WTC11 (cell line): ENCODE measurements at regions not wholly inside any gene's neighbourhood (a gene's known extent, or its start where the extent isn't known, plus 50 kb on each side); places are given as distances from the start of the nearest gene placed in this dataset.
"Not testable (repeated sequence)": the region's sequence is repeated elsewhere in the genome, so short reads cannot be mapped to it uniquely, and the experiment has no call there.

Source experiments
- ATAC-seq: fragments of 200-7000 bp; cut with Tn5 transposase; 2 replicates; pipeline ENCODE4 v1.10.0; 2021; ENCODE audit warnings: mild to moderate bottlenecking, moderate library complexity
- CTCF ChIA-PET: fragments of 300-600 bp; sonication (Branson Sonifier 250); formaldehyde crosslinking; loops from one replicate; lab custom pipeline; 2021; ENCODE audit warnings: antibody characterized with exemption; lab: Charles Lee
- POLR2A ChIA-PET: fragments of 350-600 bp; sonication (Branson Sonifier 250); formaldehyde crosslinking; loops from one replicate; lab custom pipeline; 2021; ENCODE audit warnings: antibody characterized with exemption; lab: Charles Lee
- DNase-seq: peaks from one replicate; pipeline ENCODE4 v3.0.0; 2021; ENCODE audit warnings: low spot score
- H3K27ac Mint-ChIP-seq: 2 replicates; pipeline ENCODE4 v1.8.0; 2021; ENCODE audit warnings: mixed read lengths
- H3K27me3 Mint-ChIP-seq: 2 replicates; pipeline ENCODE4 v1.8.0; 2021; ENCODE audit warnings: low read depth, mild to moderate bottlenecking, moderate library complexity, mixed read lengths
- H3K36me3 Mint-ChIP-seq: 2 replicates; pipeline ENCODE4 v1.8.0; 2021; ENCODE audit warnings: mixed read lengths
- H3K4me1 Mint-ChIP-seq: 2 replicates; pipeline ENCODE4 v1.8.0; 2022; ENCODE audit warnings: mixed read lengths
- H3K4me3 Mint-ChIP-seq: 2 replicates; pipeline ENCODE4 v1.8.0; 2021; ENCODE audit warnings: mild to moderate bottlenecking, moderate library complexity, mixed read lengths
- H3K9me3 Mint-ChIP-seq: 2 replicates; pipeline ENCODE4 v1.8.0; 2021; ENCODE audit warnings: mixed read lengths
- GABPB1 ChIP-seq: sonication (generic); formaldehyde crosslinking; IDR thresholded peaks from 2 replicates; pipeline ENCODE4 v1.8.1; 2023; ENCODE audit warnings: mild to moderate bottlenecking, missing genetic modification reagents

DNA sequence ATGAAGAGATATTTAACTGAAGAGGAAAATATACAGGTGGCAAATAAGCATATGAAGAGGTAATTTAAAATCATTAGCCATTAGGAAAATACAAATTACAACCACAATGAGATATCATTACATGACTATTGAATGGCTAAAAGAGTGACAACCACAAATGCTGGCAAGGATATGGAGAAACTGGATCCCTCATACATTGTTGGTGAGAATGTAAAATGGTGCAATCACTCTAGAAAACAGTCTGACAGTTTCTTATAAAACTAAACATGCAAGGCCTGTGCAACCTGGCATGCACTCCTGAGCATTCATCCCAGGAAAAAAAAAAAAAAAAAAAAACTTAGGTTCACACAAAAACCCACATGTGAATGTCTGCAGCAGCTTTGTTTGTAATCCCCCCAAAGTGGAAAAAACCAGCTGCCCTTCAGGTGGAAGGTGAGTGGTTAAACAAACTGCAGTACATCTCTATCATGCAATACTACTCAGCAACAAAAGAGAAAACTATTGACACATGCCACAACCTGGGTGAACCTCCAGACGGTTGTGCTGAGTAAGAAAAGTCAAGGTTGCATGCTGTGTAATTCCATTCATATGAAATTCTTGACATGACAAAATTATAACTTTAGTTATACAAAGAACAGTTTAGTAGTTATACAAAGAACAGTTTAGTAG lies 189.2 kb upstream of the IRF2BP2 start:
- H3K4me3 Mint-ChIP-seq, H3K27me3 Mint-ChIP-seq, ATAC-seq, H3K27ac Mint-ChIP-seq, POLR2A ChIA-PET, CTCF ChIA-PET, H3K36me3 Mint-ChIP-seq, DNase-seq, H3K9me3 Mint-ChIP-seq, H3K4me1 Mint-ChIP-seq: not testable (repeated sequence)
- TF ChIP-seq GABPB1 (CRISPR knock-in tag), result peak; percentile 38; the same call in 1 of the 2 replicates

DNA sequence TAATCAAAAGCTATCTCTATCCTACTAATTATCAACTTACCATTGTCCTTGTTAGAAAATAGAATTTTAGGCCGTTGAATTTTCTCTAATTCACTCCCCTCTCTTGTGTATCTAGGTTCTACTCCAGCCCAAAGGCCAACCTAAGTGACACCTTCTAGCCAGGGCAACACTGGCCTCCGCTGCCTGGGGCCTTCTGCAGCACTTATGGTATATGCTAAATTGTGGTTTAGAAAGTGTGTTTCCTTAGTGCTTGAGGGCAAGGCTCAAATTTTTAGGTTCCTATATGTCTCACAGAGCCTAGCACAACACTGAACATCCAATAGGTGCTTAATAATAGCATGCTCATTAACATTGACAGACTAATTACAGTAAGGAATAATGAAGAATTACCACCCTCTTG lies 187.2 kb upstream of the IRF2BP2 start:
- CTCF ChIA-PET, DNase-seq, H3K4me1 Mint-ChIP-seq, H3K27me3 Mint-ChIP-seq, H3K27ac Mint-ChIP-seq, H3K9me3 Mint-ChIP-seq, H3K36me3 Mint-ChIP-seq, POLR2A ChIA-PET, H3K4me3 Mint-ChIP-seq, ATAC-seq: not testable (repeated sequence)

DNA sequence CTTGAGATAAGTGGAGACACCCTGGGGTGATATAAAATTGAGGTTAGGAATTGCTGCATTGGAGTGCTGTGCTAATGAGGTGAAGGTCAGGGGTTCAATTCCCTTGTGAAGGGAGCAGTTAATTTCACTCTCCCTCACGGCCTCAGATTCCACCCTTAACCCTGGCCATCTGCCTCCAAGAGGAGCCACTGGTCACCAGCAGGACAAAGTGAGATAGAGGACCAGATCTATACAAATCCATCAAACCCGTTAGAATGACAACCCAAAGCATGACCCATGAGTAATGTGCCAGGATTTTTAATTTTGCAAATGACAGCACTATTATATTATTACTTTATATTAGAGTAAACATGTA lies 186.4 kb upstream of the IRF2BP2 start:
- H3K9me3 Mint-ChIP-seq, H3K27ac Mint-ChIP-seq, CTCF ChIA-PET, H3K27me3 Mint-ChIP-seq, H3K4me3 Mint-ChIP-seq, H3K36me3 Mint-ChIP-seq, H3K4me1 Mint-ChIP-seq, ATAC-seq, DNase-seq, POLR2A ChIA-PET: not testable (repeated sequence)

DNA sequence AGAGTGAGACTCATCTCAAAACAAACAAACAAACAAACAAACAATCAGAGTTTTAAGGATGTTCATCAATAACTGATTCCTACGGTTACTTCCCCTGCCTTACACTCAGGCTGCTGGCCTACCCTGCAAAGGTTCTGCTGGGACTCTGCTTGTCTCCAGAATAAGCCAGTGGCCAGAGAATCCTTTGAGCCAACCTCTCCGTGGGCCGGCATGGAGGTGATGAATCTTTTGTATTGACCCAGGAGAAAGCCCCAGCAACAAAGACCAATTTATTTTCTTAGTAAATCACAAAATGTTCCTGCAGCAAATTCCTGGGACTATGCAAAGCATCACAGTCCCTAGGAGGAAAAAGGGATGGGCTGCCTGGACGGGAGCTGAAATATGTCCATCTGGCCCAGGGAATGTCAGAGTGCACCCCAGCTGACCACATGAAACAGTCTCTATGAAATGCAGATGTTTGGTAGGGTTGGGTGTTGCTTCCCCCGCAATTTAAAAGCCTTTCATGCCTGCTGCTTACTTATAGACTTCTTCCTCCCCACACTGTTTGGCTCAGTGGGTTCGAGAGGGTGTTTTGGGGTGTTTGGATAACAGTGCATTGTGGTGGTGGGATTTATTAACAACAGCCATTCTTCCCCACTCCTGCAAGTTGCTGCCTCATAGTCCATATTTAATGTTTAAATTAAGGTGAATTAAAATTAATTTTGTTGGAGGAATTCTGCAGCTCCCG lies 185.9 kb upstream of the IRF2BP2 start:
- H3K36me3 Mint-ChIP-seq, H3K27me3 Mint-ChIP-seq, POLR2A ChIA-PET, H3K27ac Mint-ChIP-seq, ATAC-seq, H3K4me1 Mint-ChIP-seq, CTCF ChIA-PET, H3K9me3 Mint-ChIP-seq, H3K4me3 Mint-ChIP-seq, DNase-seq: not testable (repeated sequence)

DNA sequence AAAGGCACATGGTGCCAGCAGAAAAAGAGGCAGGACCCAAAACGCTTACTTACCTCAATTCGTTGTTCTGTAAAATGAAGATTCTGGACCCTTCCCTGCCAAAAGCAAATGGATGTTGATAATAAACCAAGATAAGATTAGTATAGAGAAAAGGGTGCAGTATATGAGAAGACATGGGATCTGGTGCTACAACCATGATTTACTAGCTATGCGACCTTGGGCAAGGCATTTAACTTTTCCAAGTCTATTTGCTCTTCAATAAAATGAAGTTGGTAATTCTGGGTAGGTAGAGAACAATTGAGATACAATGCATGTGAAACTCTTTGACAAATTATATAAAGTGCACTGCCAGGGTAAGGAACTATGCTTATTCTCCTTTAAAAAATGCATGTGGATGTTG lies 185.0 kb upstream of the IRF2BP2 start:
- POLR2A ChIA-PET, DNase-seq, H3K9me3 Mint-ChIP-seq, ATAC-seq, H3K4me3 Mint-ChIP-seq, H3K36me3 Mint-ChIP-seq, H3K27me3 Mint-ChIP-seq, H3K4me1 Mint-ChIP-seq, CTCF ChIA-PET, H3K27ac Mint-ChIP-seq: not testable (repeated sequence)

DNA sequence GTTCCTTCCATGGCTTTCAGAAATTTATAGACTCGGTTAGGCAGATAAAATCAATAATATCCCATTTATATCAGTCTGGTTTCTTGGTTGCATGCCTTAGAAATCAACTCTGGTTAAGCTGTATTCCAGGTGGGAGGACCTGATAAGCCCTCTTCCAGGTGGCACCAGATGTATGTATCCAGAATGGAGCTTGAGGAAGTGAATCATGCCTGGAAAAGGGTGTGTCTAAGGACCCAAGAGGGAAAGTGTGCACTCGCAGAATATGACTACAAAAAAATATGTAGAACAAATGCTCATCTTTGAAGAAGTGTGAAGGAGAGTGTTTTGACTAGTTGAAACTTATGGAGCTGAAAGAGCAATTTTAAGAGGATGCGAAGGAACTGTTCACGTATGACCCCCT lies 184.5 kb upstream of the IRF2BP2 start:
- POLR2A ChIA-PET, CTCF ChIA-PET, DNase-seq, H3K4me3 Mint-ChIP-seq, H3K27ac Mint-ChIP-seq, H3K9me3 Mint-ChIP-seq, H3K27me3 Mint-ChIP-seq, H3K36me3 Mint-ChIP-seq, H3K4me1 Mint-ChIP-seq, ATAC-seq: not testable (repeated sequence)

DNA sequence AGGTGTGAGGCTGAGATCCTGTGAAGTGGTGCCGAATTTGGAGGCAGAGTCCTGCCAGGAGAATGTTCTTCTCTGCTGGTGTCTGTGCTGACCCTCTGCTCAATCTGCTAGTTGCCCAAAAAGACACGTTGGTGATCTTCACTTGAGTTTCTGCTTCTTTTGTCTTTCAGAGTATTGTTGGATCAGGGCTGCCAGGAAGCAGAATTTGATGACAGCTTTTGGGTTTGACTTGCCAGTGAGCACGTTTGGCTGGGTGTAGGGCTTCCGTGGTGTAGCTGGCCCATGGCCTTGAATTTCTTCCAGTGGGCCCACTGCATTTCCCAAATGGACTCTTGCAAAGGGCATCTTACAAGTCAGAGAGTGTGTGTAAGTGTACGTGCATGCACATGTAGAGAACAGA lies 183.9 kb upstream of the IRF2BP2 start:
- CTCF ChIA-PET, H3K27me3 Mint-ChIP-seq, DNase-seq, ATAC-seq, H3K36me3 Mint-ChIP-seq, H3K27ac Mint-ChIP-seq, H3K4me1 Mint-ChIP-seq, H3K9me3 Mint-ChIP-seq, H3K4me3 Mint-ChIP-seq, POLR2A ChIA-PET: not testable (repeated sequence)

DNA sequence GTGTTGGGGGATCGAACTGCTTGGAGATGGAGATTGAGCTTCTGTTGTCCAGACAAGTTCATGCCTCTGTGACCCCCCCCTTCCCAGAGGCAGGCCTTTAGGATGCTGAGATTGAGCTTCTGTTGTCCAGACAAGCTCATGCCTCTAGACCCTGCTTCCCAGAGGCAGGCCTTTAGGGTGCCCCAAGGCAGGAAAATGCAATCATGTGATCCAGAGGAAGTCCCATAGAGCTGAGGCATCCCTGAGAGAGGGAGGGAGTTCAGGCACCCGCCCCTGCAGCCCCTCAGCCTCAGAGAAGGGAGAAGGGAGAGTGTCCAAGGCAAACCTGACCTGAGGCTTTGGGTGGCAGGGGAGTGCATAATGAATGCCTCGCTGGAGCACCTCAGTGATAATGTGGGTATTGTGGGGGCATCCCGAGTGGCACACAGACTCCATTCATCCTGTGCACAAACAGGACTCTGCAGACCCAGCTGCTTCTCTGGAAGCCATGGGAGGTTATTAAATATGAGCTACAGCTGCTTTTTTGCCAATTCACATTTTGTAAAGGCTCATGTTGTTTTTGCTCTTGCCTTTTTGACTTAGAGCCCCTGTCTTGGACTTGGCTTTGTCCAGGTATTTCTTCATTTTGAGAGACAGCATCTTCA lies 182.4 kb upstream of the IRF2BP2 start:
- H3K9me3 Mint-ChIP-seq, H3K4me3 Mint-ChIP-seq, H3K4me1 Mint-ChIP-seq, POLR2A ChIA-PET, H3K36me3 Mint-ChIP-seq, H3K27me3 Mint-ChIP-seq, DNase-seq, CTCF ChIA-PET, H3K27ac Mint-ChIP-seq: not testable (repeated sequence)
- ATAC-seq, result peak; percentile 20; the same call in 1 of the 2 replicates

DNA sequence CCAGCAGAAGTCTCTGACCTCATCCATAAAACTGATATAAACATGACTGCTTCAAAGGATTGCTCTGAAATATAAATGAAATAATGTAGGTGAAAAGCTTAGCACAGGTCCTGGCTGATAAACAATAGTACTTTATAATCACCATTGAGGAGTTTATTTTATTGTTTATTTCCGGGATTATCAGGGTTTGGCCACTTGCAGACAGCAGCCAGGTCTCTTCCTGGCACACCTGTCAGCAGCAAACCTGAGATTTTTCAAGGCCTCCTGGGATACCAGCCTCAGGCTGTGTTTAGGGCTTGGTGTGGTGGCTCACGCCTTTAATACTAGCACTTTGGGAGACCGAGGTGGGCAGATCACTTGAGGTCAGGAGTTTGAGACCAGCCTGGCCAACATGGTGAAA lies 181.6 kb upstream of the IRF2BP2 start:
- CTCF ChIA-PET, H3K36me3 Mint-ChIP-seq, H3K4me3 Mint-ChIP-seq, H3K4me1 Mint-ChIP-seq, H3K9me3 Mint-ChIP-seq, H3K27me3 Mint-ChIP-seq, POLR2A ChIA-PET, DNase-seq, H3K27ac Mint-ChIP-seq, ATAC-seq: not testable (repeated sequence)

DNA sequence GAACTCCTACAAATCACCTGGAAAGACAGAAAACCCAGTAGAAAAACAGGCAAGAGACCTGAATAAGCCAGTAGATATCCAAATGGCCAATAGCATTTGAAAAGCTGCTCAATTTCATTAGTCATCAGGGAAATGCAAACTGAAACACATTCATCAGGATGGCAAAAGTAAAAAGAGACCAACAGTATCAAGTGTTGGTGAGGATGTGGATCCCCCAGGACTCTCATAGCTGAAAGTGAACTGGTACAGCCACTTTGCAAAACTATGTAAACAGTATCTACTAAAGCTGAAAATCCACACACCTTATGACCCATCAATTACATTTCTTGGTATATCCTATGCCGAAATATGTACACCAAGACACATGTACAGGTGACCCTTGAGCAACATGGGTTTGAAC lies 180.4 kb upstream of the IRF2BP2 start:
- ATAC-seq, H3K36me3 Mint-ChIP-seq, H3K9me3 Mint-ChIP-seq, H3K4me1 Mint-ChIP-seq, POLR2A ChIA-PET, H3K27me3 Mint-ChIP-seq, CTCF ChIA-PET, H3K27ac Mint-ChIP-seq, H3K4me3 Mint-ChIP-seq, DNase-seq: not testable (repeated sequence)

DNA sequence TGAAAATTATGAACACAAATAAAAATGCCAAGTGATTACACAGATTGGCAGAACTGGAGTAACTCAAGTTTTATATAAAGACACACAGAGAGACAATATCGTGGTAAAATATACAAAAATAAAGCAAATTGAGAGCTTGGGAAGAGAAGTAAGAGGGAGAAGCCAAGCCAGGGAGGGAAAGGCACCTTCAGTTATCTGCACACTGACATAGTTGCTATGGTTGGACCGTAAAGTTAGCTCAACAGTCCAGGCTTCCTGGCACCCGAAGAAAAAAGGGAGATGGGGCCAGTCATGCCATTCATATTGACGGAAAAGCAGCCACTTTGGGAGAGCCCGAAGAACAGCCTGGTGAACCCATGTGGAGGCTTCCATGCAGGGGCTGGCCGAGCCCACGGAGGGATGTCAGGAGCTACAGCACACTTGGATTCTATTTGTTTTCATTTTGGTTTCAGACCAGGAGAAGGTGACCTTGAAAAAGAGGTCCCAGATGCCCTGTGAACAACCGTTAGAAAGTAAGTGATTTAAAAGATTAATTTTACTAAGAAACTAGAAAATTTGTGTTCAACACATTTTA lies 177.1 kb upstream of the IRF2BP2 start:
- POLR2A ChIA-PET, result not testable (repeated sequence)
- peaks cover 10% of the 10 kb centered on the region for H3K4me1 Mint-ChIP-seq

DNA sequence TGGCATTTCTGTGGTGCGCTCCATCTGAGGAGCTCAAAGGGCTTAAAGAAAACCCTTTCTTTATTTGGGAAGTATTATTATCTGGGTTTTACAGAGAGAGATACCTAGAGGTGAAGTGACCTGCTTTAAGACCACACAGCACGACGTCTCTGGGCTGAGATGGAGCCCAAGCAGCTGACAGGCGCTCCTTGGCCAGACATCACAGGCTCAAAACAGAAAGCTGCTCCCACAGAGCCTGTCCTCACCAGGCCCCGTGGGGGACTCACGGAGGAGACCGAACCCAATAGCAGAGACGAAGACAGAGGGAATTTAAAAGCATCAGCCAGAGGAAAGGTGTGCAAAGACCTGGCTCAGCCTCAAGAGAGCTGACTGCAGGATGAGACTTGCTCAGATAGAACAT lies 175.9 kb upstream of the IRF2BP2 start:
- H3K36me3 Mint-ChIP-seq, DNase-seq, ATAC-seq, H3K27ac Mint-ChIP-seq, H3K27me3 Mint-ChIP-seq, H3K9me3 Mint-ChIP-seq, CTCF ChIA-PET, POLR2A ChIA-PET, H3K4me3 Mint-ChIP-seq: not testable (repeated sequence)
- peaks cover 10% of the 10 kb centered on the region for H3K4me1 Mint-ChIP-seq

More for the DNA sequence above, 177.1 kb upstream of the IRF2BP2 start:
- H3K27me3 Mint-ChIP-seq, H3K4me3 Mint-ChIP-seq, ATAC-seq, CTCF ChIA-PET, H3K27ac Mint-ChIP-seq, H3K9me3 Mint-ChIP-seq, DNase-seq, H3K36me3 Mint-ChIP-seq: not testable (repeated sequence)
